Breast epithelium (tissue), 4 donors: ENCODE measurements at regions not wholly inside any gene's neighbourhood (a gene's known extent, or its start where the extent isn't known, plus 50 kb on each side); places are given as distances from the start of the nearest gene placed in this dataset.
A peak's percentile ranks its signal among the peaks of the same experiment; 100 is the strongest.

ENCODE experiments used
- DNase-seq, 2 donors: peaks; one replicate each; pipeline ENCODE4 v3.0.0-alpha.2; 2019; ENCODE audit warnings: low spot score in 2 of 2
- H3K27ac ChIP-seq, 2 donors: fragments of 200-600 bp; sonication (generic) in 1 of 2; one replicate each; pipeline ENCODE4 v1.5.1; 2016 to 2019; ENCODE audit warnings: mild to moderate bottlenecking in 1 of 2
- H3K27me3 ChIP-seq, 2 donors: fragments of 200-600 bp; sonication (generic) in 1 of 2; one replicate each; pipeline versions ENCODE4 v1.5.1 to v1.6.0; 2017 to 2019; ENCODE audit warnings: control low read depth in 1 of 2, mild to moderate bottlenecking in 1 of 2
- H3K36me3 ChIP-seq: fragments of 200-600 bp; one replicate; pipeline ENCODE4 v1.5.1; 2019
- H3K4me1 ChIP-seq, 2 donors: fragments of 200-600 bp; sonication (generic); one replicate each; pipeline ENCODE4 v1.5.1; 2016 to 2019; ENCODE audit warnings: control low read depth in 1 of 2
- H3K4me3 ChIP-seq, 3 donors: fragments of 200-600 bp; sonication (generic); 1 replicate in 2 of 3; 2 replicates in 1 of 3; pipeline ENCODE4 v1.5.1; 2016 to 2019; ENCODE audit warnings: mild to moderate bottlenecking in 3 of 3, moderate library complexity in 2 of 3
- H3K9me3 ChIP-seq, 2 donors: fragments of 200-600 bp; sonication (generic) in 1 of 2; one replicate each; pipeline ENCODE4 v1.5.1; 2016 to 2019; ENCODE audit warnings: control low read depth in 1 of 2
- CTCF ChIP-seq, 3 donors: fragments of 450-650 bp; IDR thresholded peaks; one replicate each; pipeline ENCODE4 v1.5.1; 2016 to 2017; ENCODE audit warnings: antibody characterized with exemption in 3 of 3, mild to moderate bottlenecking in 3 of 3, moderate library complexity in 3 of 3
- POLR2A ChIP-seq: fragments of 450-650 bp; IDR thresholded peaks from one replicate; pipeline ENCODE4 v1.6.1; 2016; ENCODE audit warnings: antibody characterized with exemption, mild to moderate bottlenecking, moderate library complexity
- POLR2AphosphoS5 ChIP-seq, 3 donors: sonication (generic); formaldehyde crosslinking; IDR thresholded peaks; one replicate each; pipeline ENCODE4 v1.6.1; 2017; ENCODE audit warnings: antibody characterized with exemption in 3 of 3
- intact Hi-C: fragments of 100-400 bp; cut with DNase I; formaldehyde crosslinking; loops from one replicate; pipeline ENCODE4 v1.15.1; 2023; ENCODE audit warnings: low total_unique reads

- Histone ChIP-seq H3K27me3 (no peaks in the 10 kb centered on the region), H3K27ac (no peak overlapping the region), H3K4me3 (no peak overlapping the region), H3K36me3 (no peaks in the 10 kb centered on the region), H3K4me1 (no peaks in the 10 kb centered on the region), H3K9me3 (no peaks in the 10 kb centered on the region)
- intact Hi-C loops, result no loop called here
- no peak for DNase-seq
- TF ChIP-seq POLR2AphosphoS5 (IDR thresholded peaks at IDR 0.05), result no peak
- TF ChIP-seq CTCF (IDR thresholded peaks at IDR 0.05), result no peak
- TF ChIP-seq POLR2A, result no peak
Observed at GRCh38 chr14:65241125-65241752, 138.9 kb upstream of the MAX start.

- intact Hi-C loops, result no loop called here
- Histone ChIP-seq H3K4me3 (no peak overlapping the region), H3K36me3 (no peaks in the 10 kb centered on the region), H3K4me1 (no peaks in the 10 kb centered on the region), H3K27ac (peak overlapping the region in 1 of 2 donors; percentile 54), H3K9me3 (no peaks in the 10 kb centered on the region), H3K27me3 (no peaks in the 10 kb centered on the region)
- no peak for DNase-seq
- TF ChIP-seq POLR2AphosphoS5 (IDR thresholded peaks at IDR 0.05) (no peak), CTCF (IDR thresholded peaks at IDR 0.05) (no peak), POLR2A (no peak)
Observed at GRCh38 chr14:65242732-65243134, 140.4 kb upstream of the MAX start.

GRCh38 chr14:65243766-65244442 lies 141.6 kb upstream of the MAX start:
- Histone ChIP-seq H3K36me3 (no peaks in the 10 kb centered on the region), H3K9me3 (no peaks in the 10 kb centered on the region), H3K27me3 (no peaks in the 10 kb centered on the region), H3K27ac (peak overlapping the region; percentile 54 to 74), H3K4me3 (no peak overlapping the region), H3K4me1 (no peaks in the 10 kb centered on the region)
- TF ChIP-seq CTCF (IDR thresholded peaks at IDR 0.05) (no peak), POLR2A (no peak), POLR2AphosphoS5 (IDR thresholded peaks at IDR 0.05) (no peak)
- intact Hi-C loops, result no loop called here
- DNase-seq, result no peak

- Histone ChIP-seq H3K27ac (peak overlapping the region in 1 of 2 donors; percentile 19), H3K36me3 (no peaks in the 10 kb centered on the region), H3K4me3 (no peak overlapping the region), H3K9me3 (no peaks in the 10 kb centered on the region), H3K27me3 (no peaks in the 10 kb centered on the region), H3K4me1 (no peaks in the 10 kb centered on the region)
- no peak for DNase-seq
- TF ChIP-seq CTCF (IDR thresholded peaks at IDR 0.05) (no peak), POLR2AphosphoS5 (IDR thresholded peaks at IDR 0.05) (no peak), POLR2A (no peak)
- intact Hi-C loops, result no loop called here
Observed at GRCh38 chr14:65249471-65250161, 147.3 kb upstream of the MAX start.

- intact Hi-C loops, result no loop called here
- H3K27me3 ChIP-seq, result no peaks in the 10 kb centered on the region
- DNase-seq, result no peak
- no peak overlapping the region for H3K27ac ChIP-seq
- H3K4me1 ChIP-seq, result peaks cover 0 to under 1% of the 10 kb centered on the region in 2 donors
- no peak for TF ChIP-seq POLR2AphosphoS5 (IDR thresholded peaks at IDR 0.05)
- no peak for TF ChIP-seq POLR2A
- no peak for TF ChIP-seq CTCF (IDR thresholded peaks at IDR 0.05)
- no peak overlapping the region for H3K4me3 ChIP-seq
- no peaks in the 10 kb centered on the region for H3K9me3 ChIP-seq
- H3K36me3 ChIP-seq, result no peaks in the 10 kb centered on the region
Observed at GRCh38 chr14:65250162-65250495, 147.8 kb upstream of the MAX start.
